Calu3 (cell line): ENCODE measurements at regions not wholly inside any gene's neighbourhood (a gene's known extent, or its start where the extent isn't known, plus 50 kb on each side); places are given as distances from the start of the nearest gene placed in this dataset.
"Not testable (repeated sequence)": the region's sequence is repeated elsewhere in the genome, so short reads cannot be mapped to it uniquely, and the experiment has no call there.

Experiments used
- BruUV-seq: library from RNA; stranded (reverse); fragments of 400-500 nt; replicated peaks from 2 replicates; lab custom pipeline; 2021; lab: Mats Ljungman, UMichigan
- CTCF ChIA-PET: fragments of 300-600 bp; sonication (Branson Sonifier 250); formaldehyde crosslinking; loops from one replicate; lab custom pipeline; 2022; ENCODE audit warnings: antibody characterized with exemption; lab: Charles Lee
- DNase-seq: peaks from one replicate; pipeline ENCODE4 v3.0.0; 2022
- H3K27ac Mint-ChIP-seq: one replicate; pipeline ENCODE4 v1.8.0; 2022; ENCODE audit warnings: mixed read lengths; ENCODE audit not compliant: unreplicated experiment
- H3K27me3 Mint-ChIP-seq: one replicate; pipeline ENCODE4 v1.8.0; 2022; ENCODE audit warnings: mixed read lengths; ENCODE audit not compliant: unreplicated experiment
- H3K36me3 Mint-ChIP-seq: one replicate; pipeline ENCODE4 v1.8.0; 2022; ENCODE audit warnings: mild to moderate bottlenecking, moderate library complexity, mixed read lengths; ENCODE audit not compliant: insufficient read depth, unreplicated experiment
- H3K4me1 Mint-ChIP-seq: one replicate; pipeline ENCODE4 v1.8.0; 2022; ENCODE audit warnings: mild to moderate bottlenecking, low read depth, mixed read lengths; ENCODE audit not compliant: unreplicated experiment
- H3K4me3 Mint-ChIP-seq: one replicate; pipeline ENCODE4 v1.8.0; 2022; ENCODE audit warnings: mild to moderate bottlenecking, low read depth, moderate library complexity, mixed read lengths; ENCODE audit not compliant: unreplicated experiment
- H3K9me3 Mint-ChIP-seq: one replicate; pipeline ENCODE4 v1.8.0; 2022; ENCODE audit warnings: low read depth, mixed read lengths; ENCODE audit not compliant: unreplicated experiment
- CTCF ChIP-seq: fragments of 200-600 bp; IDR thresholded peaks from one replicate; pipeline ENCODE4 v1.8.0; 2022; ENCODE audit warnings: antibody characterized with exemption; ENCODE audit not compliant: unreplicated experiment
- intact Hi-C: fragments of 100-400 bp; cut with micrococcal nuclease; formaldehyde crosslinking; loops from one replicate; pipeline ENCODE4 v1.10.0; 2022; ENCODE audit not compliant: unreplicated experiment

DNA sequence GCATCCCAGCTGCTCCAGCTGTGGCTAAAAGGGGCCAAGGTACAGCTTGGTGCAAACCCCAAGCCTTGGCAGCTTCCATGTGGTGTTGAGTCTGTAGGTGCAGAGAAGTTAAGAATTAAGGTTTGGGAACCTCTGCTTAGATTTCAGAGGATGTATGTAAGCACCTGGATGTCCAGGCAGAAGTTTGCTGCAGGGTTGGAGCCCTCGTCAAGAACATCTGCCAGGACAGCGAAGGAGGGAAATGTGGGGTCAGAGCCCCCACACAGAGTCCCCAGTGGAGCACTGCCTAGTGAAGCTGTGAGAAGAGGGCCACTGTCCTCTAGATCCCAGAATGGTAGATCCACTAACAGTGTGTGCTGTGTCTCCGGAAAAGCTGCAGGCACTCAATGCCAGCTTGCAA is 236.2 kb upstream of the ADRA1B start:
- Mint-ChIP-seq H3K4me3 (no peak overlapping the region), H3K27ac (no peak overlapping the region), H3K36me3 (no peaks in the 10 kb centered on the region), H3K9me3 (peaks cover 25% of the 10 kb centered on the region), H3K4me1 (no peaks in the 10 kb centered on the region), H3K27me3 (no peaks in the 10 kb centered on the region)
- CTCF ChIA-PET, result no interaction called here
- intact Hi-C loops, result no loop called here
- TF ChIP-seq CTCF, result no peak
- no peak for DNase-seq
- no TSS peak for BruUV-seq

GRCh38 chr5:159681661-159682060 is 234.6 kb upstream of the ADRA1B start:
- Mint-ChIP-seq H3K4me1 (no peaks in the 10 kb centered on the region), H3K27me3 (no peaks in the 10 kb centered on the region), H3K27ac (no peak overlapping the region), H3K4me3 (no peak overlapping the region), H3K36me3 (no peaks in the 10 kb centered on the region), H3K9me3 (peaks cover 25% of the 10 kb centered on the region)
- intact Hi-C loops, result no loop called here
- TF ChIP-seq CTCF, result no peak
- CTCF ChIA-PET, result no interaction called here
- DNase-seq, result no peak
- no TSS peak for BruUV-seq

DNA sequence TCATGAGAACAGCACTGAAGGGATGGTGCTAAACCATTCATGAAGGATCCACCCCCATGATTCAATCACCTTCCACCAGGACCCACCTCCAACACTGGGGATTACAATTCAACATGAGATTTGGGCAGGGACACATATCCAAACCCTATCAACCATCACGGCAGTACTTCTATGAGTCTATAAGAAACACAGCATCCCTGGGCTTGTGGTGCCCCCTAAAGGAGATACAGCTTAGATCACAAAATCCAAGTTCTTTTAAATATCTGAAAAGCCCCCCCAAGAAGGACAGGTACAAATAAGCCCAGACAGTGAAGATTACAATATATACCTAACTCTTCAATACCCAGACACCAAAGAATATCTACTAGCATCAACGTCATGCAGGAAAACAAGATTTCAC is 233.7 kb upstream of the ADRA1B start:
- intact Hi-C loops, result no loop called here
- H3K4me3 Mint-ChIP-seq, result no peak overlapping the region
- TF ChIP-seq CTCF, result no peak
- DNase-seq, result no peak
- H3K9me3 Mint-ChIP-seq, result peaks cover 25% of the 10 kb centered on the region
- no peak overlapping the region for H3K27ac Mint-ChIP-seq
- no peaks in the 10 kb centered on the region for H3K36me3 Mint-ChIP-seq
- H3K4me1 Mint-ChIP-seq, result no peaks in the 10 kb centered on the region
- BruUV-seq, result no TSS peak
- no peaks in the 10 kb centered on the region for H3K27me3 Mint-ChIP-seq
- CTCF ChIA-PET, result no interaction called here

- H3K36me3 Mint-ChIP-seq, H3K4me3 Mint-ChIP-seq, DNase-seq, H3K27me3 Mint-ChIP-seq, CTCF ChIA-PET, H3K27ac Mint-ChIP-seq, intact Hi-C loops, H3K9me3 Mint-ChIP-seq, H3K4me1 Mint-ChIP-seq, BruUV-seq: not testable (repeated sequence)
Observed at GRCh38 chr5:159687892-159688291, 228.4 kb upstream of the ADRA1B start.

- TF ChIP-seq CTCF, result no peak
- CTCF ChIA-PET, result no interaction called here
- H3K27me3 Mint-ChIP-seq, result no peaks in the 10 kb centered on the region
- peaks cover 5% of the 10 kb centered on the region for H3K9me3 Mint-ChIP-seq
- BruUV-seq, result no TSS peak
- no peak overlapping the region for H3K4me3 Mint-ChIP-seq
- intact Hi-C loops, result no loop called here
- DNase-seq, result no peak
- no peaks in the 10 kb centered on the region for H3K4me1 Mint-ChIP-seq
- no peak overlapping the region for H3K27ac Mint-ChIP-seq
- H3K36me3 Mint-ChIP-seq, result no peaks in the 10 kb centered on the region
Observed at GRCh38 chr5:159695741-159696294, 220.5 kb upstream of the ADRA1B start.
